CD4-positive, CD25-positive, alpha-beta regulatory T cell (primary cell): ENCODE measurements at regions not wholly inside any gene's neighbourhood (a gene's known extent, or its start where the extent isn't known, plus 50 kb on each side); places are given as distances from the start of the nearest gene placed in this dataset.

ENCODE experiments used
- ATAC-seq, 2 donors: fragments of 150-1000 bp; cut with Tn5 transposase; one replicate each; pipeline ENCODE4 v1.10.0; 2021; ENCODE audit warnings: low read depth in 2 of 2, moderate number of reproducible peaks in 2 of 2, moderate library complexity in 1 of 2
- DNase-seq, 3 donors: peaks; one replicate each; pipeline versions ENCODE4 v3.0.0 to v3.0.0-alpha.2; 2012 to 2022; ENCODE audit warnings: mixed read lengths in 1 of 3
- H3K27ac ChIP-seq: one replicate; pipeline ENCODE4 v1.7.0; 2013; ENCODE audit warnings: mild to moderate bottlenecking, low read length; ENCODE audit not compliant: insufficient read depth, poor library complexity, severe bottlenecking
- H3K27me3 ChIP-seq: one replicate; pipeline ENCODE4 v1.7.0; 2013; ENCODE audit warnings: low read length; ENCODE audit not compliant: control insufficient read depth, insufficient read depth
- H3K36me3 ChIP-seq: one replicate; pipeline ENCODE4 v1.7.0; 2013; ENCODE audit warnings: mild to moderate bottlenecking, low read length, moderate library complexity; ENCODE audit not compliant: control insufficient read depth, insufficient read depth
- H3K4me1 ChIP-seq: 2 replicates; pipeline ENCODE4 v1.7.0; 2013; ENCODE audit warnings: mild to moderate bottlenecking, low read length; ENCODE audit not compliant: insufficient read depth, control insufficient read depth, poor library complexity, severe bottlenecking
- H3K4me3 ChIP-seq: one replicate; pipeline ENCODE4 v1.7.0; 2013; ENCODE audit warnings: low read depth, mild to moderate bottlenecking, low read length, moderate library complexity
- H3K9me3 ChIP-seq, 2 experiments: 1 replicate in 1 of 2; 2 replicates in 1 of 2; pipeline ENCODE4 v1.7.0; 2013; ENCODE audit warnings: low read length in 2 of 2, mild to moderate bottlenecking in 1 of 2, moderate library complexity in 1 of 2; ENCODE audit not compliant: control insufficient read depth in 2 of 2
- H3K27ac Mint-ChIP-seq, 3 donors: one replicate each; pipeline ENCODE4 v1.8.0; 2020 to 2022; ENCODE audit warnings: mild to moderate bottlenecking in 3 of 3, mixed read lengths in 3 of 3, moderate library complexity in 2 of 3
- H3K27me3 Mint-ChIP-seq: one replicate; pipeline ENCODE4 v1.8.0; 2022; ENCODE audit warnings: mild to moderate bottlenecking, mixed read lengths
- H3K36me3 Mint-ChIP-seq: one replicate; pipeline ENCODE4 v1.8.0; 2020; ENCODE audit warnings: mixed read lengths
- H3K4me1 Mint-ChIP-seq, 4 donors: one replicate each; pipeline ENCODE4 v1.8.0; 2020 to 2022; ENCODE audit warnings: mixed read lengths in 4 of 4, mild to moderate bottlenecking in 1 of 4
- H3K4me3 Mint-ChIP-seq, 4 donors: one replicate each; pipeline ENCODE4 v1.8.0; 2020 to 2022; ENCODE audit warnings: mild to moderate bottlenecking in 4 of 4, mixed read lengths in 4 of 4, moderate library complexity in 3 of 4
- H3K9me3 Mint-ChIP-seq, 7 donors: one replicate each; pipeline ENCODE4 v1.8.0; 2020 to 2022; ENCODE audit warnings: mixed read lengths in 7 of 7, mild to moderate bottlenecking in 3 of 7, moderate library complexity in 2 of 7

DNA sequence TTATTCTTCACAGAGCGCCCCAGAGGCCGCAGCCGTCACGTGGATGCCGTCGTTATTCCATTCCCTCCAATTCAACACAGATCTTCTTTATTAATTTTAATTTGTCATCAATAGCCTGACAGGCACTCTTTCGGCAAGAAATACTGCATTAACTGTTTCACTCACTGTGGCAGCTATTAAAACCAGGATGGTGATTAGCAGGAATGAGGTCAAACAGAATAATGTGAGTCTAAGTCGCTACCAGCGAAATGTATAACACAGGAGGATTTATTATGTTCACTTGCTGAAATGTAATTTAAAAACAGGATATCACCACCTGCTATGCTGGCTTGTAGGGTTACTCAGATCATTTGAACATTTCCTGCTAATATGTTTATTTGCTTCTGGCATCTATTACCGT lies 74.2 kb upstream of the MGMT start:
- Histone ChIP-seq H3K4me3 (no peak overlapping the region), H3K9me3 (no peaks in the 10 kb centered on the region), H3K27ac (no peak overlapping the region), H3K36me3 (no peaks in the 10 kb centered on the region), H3K4me1 (no peaks in the 10 kb centered on the region), H3K27me3 (no peaks in the 10 kb centered on the region)
- H3K9me3 Mint-ChIP-seq = no peaks in the 10 kb centered on the region
- no peaks in the 10 kb centered on the region for H3K4me1 Mint-ChIP-seq
- ATAC-seq = no peak
- no peak for DNase-seq
- no peak overlapping the region for H3K4me3 Mint-ChIP-seq
- H3K27ac Mint-ChIP-seq = no peak overlapping the region
- no peaks in the 10 kb centered on the region for H3K36me3 Mint-ChIP-seq
- peaks cover 5% of the 10 kb centered on the region for H3K27me3 Mint-ChIP-seq

GRCh38 chr10:129393812-129394211 lies 73.2 kb upstream of the MGMT start:
- H3K27me3 Mint-ChIP-seq = peaks cover 5% of the 10 kb centered on the region
- Histone ChIP-seq H3K9me3 (no peaks in the 10 kb centered on the region), H3K27me3 (no peaks in the 10 kb centered on the region), H3K36me3 (no peaks in the 10 kb centered on the region), H3K27ac (no peak overlapping the region), H3K4me3 (no peak overlapping the region), H3K4me1 (no peaks in the 10 kb centered on the region)
- H3K4me1 Mint-ChIP-seq = no peaks in the 10 kb centered on the region
- DNase-seq (no peak), ATAC-seq (no peak)
- no peaks in the 10 kb centered on the region for H3K36me3 Mint-ChIP-seq
- H3K4me3 Mint-ChIP-seq = no peak overlapping the region
- no peak overlapping the region for H3K27ac Mint-ChIP-seq
- no peaks in the 10 kb centered on the region for H3K9me3 Mint-ChIP-seq

DNA sequence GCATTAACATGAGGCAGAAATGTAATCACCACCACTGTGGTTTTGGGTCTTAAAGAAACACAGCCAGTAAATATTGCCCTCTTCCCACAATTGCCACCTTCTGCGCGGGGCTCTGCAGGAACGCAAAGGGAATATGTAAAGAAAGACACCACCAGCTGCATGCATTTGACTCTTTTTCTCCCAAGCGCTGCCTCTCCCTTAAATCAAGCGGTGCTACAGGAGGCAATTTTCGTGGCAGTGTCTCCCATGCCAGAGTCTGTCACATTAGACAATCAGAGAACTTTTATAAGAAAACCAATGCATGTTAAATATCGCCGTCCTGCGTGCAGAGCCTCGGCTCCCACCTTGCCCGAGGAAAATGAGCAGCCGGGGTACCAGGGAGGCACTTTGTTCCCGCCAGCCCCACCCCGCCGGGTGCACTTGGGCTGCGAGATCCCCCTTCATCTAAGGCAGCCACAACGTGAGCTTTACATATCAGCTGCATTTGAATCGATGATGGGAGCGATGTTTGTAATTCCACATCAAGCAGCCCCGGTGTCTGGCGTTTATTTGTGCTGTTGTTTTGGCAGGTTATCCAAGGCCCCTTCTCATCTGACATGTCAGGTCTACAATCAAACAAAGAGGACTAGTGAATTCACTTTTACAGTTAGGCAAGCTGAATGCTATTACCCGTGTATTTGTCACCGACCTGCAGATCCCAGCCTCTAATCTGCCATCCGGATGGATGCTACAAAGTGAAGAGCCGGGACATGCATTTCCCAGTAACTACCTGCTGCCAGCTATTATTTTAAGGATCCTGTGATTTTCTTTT lies 72.3 kb upstream of the MGMT start:
- H3K27me3 ChIP-seq = no peaks in the 10 kb centered on the region
- Mint-ChIP-seq H3K27me3 (peaks cover 5% of the 10 kb centered on the region), H3K36me3 (no peaks in the 10 kb centered on the region), H3K4me1 (no peaks in the 10 kb centered on the region), H3K9me3 (no peaks in the 10 kb centered on the region), H3K4me3 (no peak overlapping the region), H3K27ac (no peak overlapping the region)
- no peak for DNase-seq
- H3K36me3 ChIP-seq = no peaks in the 10 kb centered on the region
- H3K4me1 ChIP-seq = no peaks in the 10 kb centered on the region
- ATAC-seq = no peak
- H3K9me3 ChIP-seq = no peaks in the 10 kb centered on the region
- no peak overlapping the region for H3K27ac ChIP-seq
- H3K4me3 ChIP-seq = no peak overlapping the region

DNA sequence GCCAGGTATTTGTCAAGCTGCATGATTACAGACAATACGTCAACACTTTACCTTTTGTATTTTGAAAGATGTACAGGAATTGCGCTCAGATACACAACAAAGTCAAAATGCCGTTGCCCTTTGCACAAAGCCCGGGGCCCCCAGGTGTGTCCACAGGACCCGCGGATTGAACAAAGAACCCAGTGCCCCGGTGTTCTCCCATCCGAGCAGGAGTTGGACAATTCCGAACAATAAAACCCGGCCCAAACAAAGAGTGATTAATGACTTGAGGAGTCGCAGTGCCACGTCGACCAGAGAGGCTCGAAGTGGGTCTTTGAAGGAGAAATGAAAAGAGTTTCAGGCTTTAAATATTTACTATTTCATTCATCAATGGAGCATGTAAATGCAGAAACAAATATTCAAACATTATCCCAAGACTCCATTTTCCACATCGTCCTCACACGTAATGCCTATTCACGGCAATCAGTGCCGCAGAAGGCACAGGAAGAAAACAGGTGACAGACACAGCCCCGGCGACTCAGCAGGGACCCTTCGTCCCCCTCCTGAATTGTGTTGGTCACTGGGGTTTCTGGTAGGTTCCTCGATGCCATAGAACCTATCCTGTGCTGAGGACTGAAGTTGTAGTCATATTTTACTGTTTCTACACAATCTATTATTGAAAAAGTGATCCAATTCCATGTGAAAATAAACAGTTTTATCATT lies 70.9 kb upstream of the MGMT start:
- Mint-ChIP-seq H3K4me1 (no peaks in the 10 kb centered on the region), H3K27me3 (peaks cover 5% of the 10 kb centered on the region), H3K9me3 (no peaks in the 10 kb centered on the region), H3K27ac (peak overlapping the region in 1 of 3 donors; percentile 30), H3K4me3 (no peak overlapping the region), H3K36me3 (no peaks in the 10 kb centered on the region)
- Histone ChIP-seq H3K4me3 (no peak overlapping the region), H3K27me3 (no peaks in the 10 kb centered on the region), H3K27ac (no peak overlapping the region), H3K36me3 (no peaks in the 10 kb centered on the region), H3K4me1 (no peaks in the 10 kb centered on the region), H3K9me3 (no peaks in the 10 kb centered on the region)
- DNase-seq (no peak), ATAC-seq (no peak)

DNA sequence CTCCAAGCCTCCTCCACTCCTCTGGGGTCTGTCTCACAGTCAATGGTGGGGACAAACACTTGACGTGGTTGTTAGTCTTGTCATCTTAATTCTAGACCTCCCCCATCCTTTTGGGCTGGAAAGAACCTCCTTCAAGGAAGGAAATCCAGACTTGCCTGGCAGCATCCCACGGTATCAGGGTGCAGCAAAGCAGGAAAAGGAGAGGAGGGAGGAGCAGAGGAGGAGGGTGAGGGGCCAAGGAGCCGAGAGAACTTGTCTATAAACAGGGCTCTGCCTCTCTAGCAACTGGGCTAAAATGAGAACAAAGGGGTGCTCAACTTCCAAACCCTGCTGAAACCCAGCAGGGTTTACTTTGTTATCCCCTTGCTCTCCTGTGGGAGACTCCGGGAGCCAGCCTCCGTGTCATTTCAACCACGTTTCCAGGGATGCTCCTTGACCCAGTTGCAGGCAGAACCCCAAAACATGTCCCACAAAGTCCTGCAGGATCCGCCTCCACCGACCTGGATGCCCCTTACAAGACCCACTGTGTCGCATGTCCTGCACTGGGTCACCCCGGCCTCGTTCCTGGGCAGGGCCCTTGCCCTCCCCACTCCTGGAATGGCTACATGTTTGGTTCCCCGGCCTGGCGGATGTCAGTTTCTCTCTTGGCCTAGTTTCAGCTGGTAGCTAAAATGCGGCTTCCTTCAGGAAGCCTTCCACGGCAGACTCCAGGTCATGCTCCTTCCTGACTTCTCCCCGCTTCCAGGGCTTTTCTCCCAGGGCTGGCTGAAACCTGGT lies 69.7 kb upstream of the MGMT start:
- no peaks in the 10 kb centered on the region for H3K36me3 Mint-ChIP-seq

GRCh38 chr10:129398711-129399141 lies 68.3 kb upstream of the MGMT start:
- Mint-ChIP-seq H3K4me1 (no peaks in the 10 kb centered on the region), H3K4me3 (no peak overlapping the region), H3K27ac (no peak overlapping the region), H3K9me3 (no peaks in the 10 kb centered on the region), H3K27me3 (peaks cover 5% of the 10 kb centered on the region), H3K36me3 (no peaks in the 10 kb centered on the region)
- H3K9me3 ChIP-seq = no peaks in the 10 kb centered on the region
- no peak overlapping the region for H3K4me3 ChIP-seq
- no peak for DNase-seq
- H3K36me3 ChIP-seq = no peaks in the 10 kb centered on the region
- H3K27me3 ChIP-seq = no peaks in the 10 kb centered on the region
- H3K27ac ChIP-seq = no peak overlapping the region
- no peak for ATAC-seq
- no peaks in the 10 kb centered on the region for H3K4me1 ChIP-seq

More for the DNA sequence above, 69.7 kb upstream of the MGMT start:
- no peak overlapping the region for H3K27ac ChIP-seq
- Mint-ChIP-seq H3K4me1 (no peaks in the 10 kb centered on the region), H3K27ac (no peak overlapping the region), H3K4me3 (no peak overlapping the region), H3K27me3 (peaks cover 5% of the 10 kb centered on the region), H3K9me3 (no peaks in the 10 kb centered on the region)
- no peaks in the 10 kb centered on the region for H3K9me3 ChIP-seq
- no peak overlapping the region for H3K4me3 ChIP-seq
- DNase-seq = no peak
- no peaks in the 10 kb centered on the region for H3K4me1 ChIP-seq
- H3K27me3 ChIP-seq = no peaks in the 10 kb centered on the region
- ATAC-seq = no peak
- H3K36me3 ChIP-seq = no peaks in the 10 kb centered on the region

- Mint-ChIP-seq H3K27me3 (peaks cover 5% of the 10 kb centered on the region), H3K36me3 (no peaks in the 10 kb centered on the region), H3K4me3 (no peak overlapping the region), H3K4me1 (no peaks in the 10 kb centered on the region), H3K9me3 (no peaks in the 10 kb centered on the region), H3K27ac (peak overlapping the region in 1 of 3 donors; percentile 11)
- Histone ChIP-seq H3K9me3 (no peaks in the 10 kb centered on the region), H3K27me3 (no peaks in the 10 kb centered on the region), H3K4me3 (no peak overlapping the region), H3K4me1 (no peaks in the 10 kb centered on the region), H3K36me3 (no peaks in the 10 kb centered on the region), H3K27ac (no peak overlapping the region)
- ATAC-seq (no peak), DNase-seq (no peak)
Observed at GRCh38 chr10:129400426-129400825, 66.6 kb upstream of the MGMT start.
